ENCODE measurements at regions not wholly inside any gene's neighbourhood (a gene's known extent, or its start where the extent isn't known, plus 50 kb on each side); places are given as distances from the start of the nearest gene placed in this dataset.

- intact Hi-C loops (cut with micrococcal nuclease), result no loop called here
Observed at GRCh38 chr1:29860681-29861080, 624.4 kb downstream of the PTPRU start.

DNA sequence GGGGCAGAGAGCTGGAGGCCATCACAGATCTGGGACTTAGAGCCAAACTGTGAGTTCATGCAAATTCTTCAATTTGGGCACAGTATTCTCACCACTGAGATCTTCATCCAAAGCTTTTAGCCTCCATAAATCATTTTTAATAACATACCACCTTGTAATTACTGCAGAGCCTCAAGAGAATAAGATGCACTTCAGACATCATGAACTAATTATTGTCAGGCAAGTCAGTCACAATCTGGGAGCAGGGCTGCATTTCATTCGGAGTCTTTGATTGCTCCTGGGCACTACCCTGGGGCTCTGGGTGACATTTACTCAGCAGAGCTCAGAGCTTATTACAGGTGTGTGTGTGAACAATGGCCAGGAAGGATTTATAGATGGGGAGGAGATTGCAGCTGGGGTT lies 623.7 kb downstream of the PTPRU start:
- intact Hi-C loops (cut with micrococcal nuclease), result no loop called here

DNA sequence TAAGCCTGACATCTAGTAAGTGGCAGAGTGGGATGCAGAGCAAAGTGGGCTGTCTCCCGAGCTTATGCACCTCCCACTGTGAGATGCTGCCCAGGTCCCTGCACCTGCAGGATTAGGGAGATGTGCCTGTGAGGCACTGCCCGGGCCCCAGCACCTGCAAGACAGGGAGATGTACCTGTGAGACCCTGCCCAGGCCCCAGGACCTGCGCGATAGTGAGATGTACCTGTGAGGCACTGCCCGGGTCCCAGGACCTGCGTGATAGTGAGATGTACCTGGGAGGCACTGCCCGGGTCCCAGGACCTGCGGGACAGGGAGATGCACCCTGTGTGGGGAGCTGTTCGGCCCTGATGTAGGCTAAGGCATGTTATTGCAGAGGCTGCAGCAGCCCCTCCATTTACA lies 622.8 kb downstream of the PTPRU start:
- intact Hi-C loops (cut with micrococcal nuclease), result no loop called here

DNA sequence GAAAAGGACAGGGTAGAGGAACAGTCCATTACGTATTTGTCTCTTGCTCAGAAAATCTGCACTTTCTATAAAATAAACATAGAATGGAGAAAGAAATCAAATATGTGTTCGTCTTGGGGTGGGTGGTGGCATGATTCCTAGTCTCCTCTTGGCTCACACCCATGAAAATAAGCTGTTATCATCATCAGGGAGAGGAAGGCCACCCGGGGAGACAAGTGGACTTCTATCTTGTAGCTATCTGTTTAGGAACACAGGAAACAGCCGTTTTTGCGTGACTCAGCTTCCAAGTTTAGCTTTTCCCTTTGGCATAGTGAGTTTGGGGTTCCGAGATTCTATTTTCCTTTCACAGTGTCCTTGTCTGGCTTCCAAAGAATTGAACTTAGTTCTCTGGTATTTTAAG lies 622.3 kb downstream of the PTPRU start:
- intact Hi-C loops (cut with micrococcal nuclease), result no loop called here

DNA sequence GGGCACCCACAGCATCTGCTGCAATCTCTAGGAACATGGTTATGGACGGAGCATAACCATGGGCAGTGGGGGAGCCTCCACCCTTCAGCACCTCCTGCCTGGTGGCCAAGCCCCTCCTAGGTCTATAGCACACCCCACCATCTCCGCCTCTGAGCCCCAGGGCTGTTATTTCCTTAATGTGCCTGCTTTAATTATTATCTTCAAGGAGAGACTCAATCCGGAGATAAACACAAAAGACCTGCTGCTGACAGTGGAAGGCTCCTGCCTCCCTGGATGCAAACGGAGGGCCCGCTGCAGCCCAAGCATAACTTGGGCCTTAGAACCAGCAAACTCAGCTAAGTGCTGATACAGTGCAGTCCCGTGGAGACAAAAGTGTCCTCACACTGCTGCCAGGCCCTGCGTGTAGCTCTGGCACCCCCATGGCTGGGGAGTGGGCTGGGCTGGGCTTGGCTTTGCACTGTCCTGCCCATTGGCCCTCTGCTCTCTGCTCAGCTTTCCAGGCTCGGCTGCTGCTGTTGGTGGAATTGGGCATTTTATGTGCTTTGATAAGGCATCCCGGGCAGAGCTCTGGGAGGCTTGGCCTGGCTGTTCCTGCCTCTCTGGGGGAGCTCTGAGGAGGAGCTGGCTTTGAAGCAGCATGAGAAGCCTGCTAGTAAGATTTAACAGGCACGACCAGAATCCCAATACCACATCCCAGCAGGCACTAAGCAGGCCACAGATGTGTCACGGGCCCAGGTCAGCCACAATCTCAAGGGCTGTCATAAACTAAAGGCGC lies 620.2 kb downstream of the PTPRU start:
- intact Hi-C loops (cut with micrococcal nuclease), result no loop called here

- intact Hi-C loops (cut with micrococcal nuclease), result no loop called here
Observed at GRCh38 chr1:29855561-29856160, 619.3 kb downstream of the PTPRU start.

- intact Hi-C loops (cut with micrococcal nuclease), result no loop called here
Observed at GRCh38 chr1:29854700-29855276, 618.5 kb downstream of the PTPRU start.

- intact Hi-C loops (cut with micrococcal nuclease), result no loop called here
Observed at GRCh38 chr1:29853716-29854330, 617.5 kb downstream of the PTPRU start.

DNA sequence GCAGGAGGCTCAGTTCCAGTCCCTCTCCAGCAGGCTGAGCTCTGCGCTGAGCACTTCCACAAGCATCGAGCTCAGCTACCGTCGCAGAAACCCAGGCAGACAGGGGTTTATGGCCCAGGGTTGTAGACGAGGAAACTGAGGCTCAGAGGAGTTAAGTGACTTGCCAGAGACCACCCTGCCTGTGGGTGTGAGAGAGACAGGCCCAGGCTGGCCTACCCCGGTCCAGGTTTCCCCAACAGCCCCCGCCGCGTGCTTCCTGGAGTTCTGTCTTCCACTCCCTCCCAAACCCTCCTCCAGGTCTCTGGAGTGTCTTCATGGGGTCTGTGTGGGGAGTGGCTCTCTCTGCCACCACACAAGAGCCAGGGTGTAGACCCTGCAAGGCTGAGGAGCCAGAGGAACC lies 615.9 kb downstream of the PTPRU start:
- intact Hi-C loops (cut with micrococcal nuclease), result no loop called here

DNA sequence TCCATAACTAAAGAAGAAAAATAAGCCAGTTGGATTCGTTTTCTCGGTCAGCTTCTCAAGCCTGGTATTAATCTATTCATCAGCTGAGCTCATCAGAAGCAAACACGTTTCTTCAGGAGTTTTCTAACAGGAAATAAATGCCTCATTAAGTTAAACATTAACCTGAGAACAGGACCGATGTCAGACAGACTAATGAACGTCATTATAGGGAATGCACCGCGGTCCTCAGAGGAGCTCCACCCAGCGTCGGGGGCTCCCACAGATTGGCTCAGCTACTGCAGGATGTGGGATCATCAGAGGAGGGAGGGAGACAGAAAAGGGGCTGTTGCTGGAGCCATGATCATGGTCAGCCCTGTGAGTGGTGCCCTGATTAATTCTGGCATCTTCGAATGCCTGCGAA lies 615.4 kb downstream of the PTPRU start:
- intact Hi-C loops (cut with micrococcal nuclease), result no loop called here

DNA sequence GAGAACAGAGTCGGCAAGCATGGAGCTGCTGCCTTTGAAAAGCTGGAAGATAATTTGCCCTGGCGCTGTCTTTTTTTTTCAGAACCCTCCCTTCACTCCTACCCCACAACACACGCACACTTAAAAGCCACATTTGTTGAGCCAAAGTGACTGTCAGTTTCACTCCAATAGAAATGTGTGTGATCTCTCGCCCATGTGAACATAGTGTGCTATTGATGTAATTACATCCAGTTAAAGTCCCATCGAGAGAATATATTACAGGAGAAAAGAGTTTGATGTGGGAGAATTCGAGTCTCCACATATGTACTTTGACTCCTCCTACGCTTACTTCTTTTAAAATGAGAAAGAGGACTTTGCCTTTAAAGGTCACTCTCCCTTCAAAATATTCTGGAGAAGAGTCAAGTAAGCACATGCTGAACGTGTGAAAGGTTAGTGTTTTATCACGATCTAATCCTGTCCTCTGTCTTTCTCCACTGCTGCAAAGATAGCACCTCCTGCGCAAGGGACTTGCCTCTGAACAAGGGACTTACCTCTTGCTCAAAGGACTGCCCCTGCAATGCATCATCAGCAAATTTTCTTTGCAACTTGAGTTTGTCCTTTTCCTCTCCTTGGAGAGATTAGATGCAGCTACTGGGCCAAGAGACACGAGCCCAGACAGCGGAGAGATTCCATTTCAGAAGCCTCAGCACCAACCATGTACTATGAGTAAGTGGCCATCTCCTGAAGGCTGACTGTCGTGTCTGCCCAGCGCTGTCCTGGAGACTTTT lies 613.9 kb downstream of the PTPRU start:
- intact Hi-C loops (cut with micrococcal nuclease), result no loop called here

GRCh38 chr1:29849038-29849750 lies 612.9 kb downstream of the PTPRU start:
- intact Hi-C loops (cut with micrococcal nuclease), result no loop called here

DNA sequence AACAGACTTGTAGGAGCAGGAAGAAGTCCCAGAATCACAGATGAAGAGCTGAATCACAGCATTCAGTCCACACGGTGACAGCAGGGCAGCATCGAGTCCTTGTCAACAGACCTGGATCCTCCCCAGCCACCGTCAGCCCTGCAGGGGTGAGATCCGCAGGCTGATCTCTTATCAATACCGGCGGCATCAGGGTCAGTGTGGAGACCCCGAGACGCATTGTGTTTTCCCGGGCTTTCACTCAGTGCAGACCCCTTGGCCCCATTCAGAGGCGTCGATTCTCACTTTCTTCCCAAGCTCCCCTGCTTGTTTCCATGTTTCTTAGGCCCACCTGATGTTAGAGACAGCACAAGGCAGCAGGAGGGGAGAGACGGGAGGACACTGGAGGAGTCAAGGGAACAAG lies 609.6 kb downstream of the PTPRU start:
- intact Hi-C loops (cut with micrococcal nuclease), result no loop called here

DNA sequence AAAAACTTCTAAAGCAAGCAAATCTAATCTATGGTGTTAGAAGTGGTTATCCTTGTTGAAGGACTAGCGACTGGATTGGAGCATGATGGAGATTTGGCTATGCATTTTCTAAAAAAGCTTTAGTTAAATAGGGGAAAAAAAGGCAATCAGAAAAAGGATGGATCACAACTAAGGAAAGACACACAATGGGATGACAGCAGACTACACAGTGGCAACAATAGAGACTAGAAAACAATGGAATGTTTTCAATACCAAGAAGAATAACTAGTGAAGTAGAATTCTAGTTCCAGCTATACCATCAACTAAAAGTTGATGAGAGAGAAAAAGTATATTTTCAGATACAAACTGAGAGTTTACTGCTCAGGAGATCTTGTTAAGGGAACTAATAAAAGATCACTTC lies 605.8 kb downstream of the PTPRU start:
- intact Hi-C loops (cut with micrococcal nuclease), result no loop called here

DNA sequence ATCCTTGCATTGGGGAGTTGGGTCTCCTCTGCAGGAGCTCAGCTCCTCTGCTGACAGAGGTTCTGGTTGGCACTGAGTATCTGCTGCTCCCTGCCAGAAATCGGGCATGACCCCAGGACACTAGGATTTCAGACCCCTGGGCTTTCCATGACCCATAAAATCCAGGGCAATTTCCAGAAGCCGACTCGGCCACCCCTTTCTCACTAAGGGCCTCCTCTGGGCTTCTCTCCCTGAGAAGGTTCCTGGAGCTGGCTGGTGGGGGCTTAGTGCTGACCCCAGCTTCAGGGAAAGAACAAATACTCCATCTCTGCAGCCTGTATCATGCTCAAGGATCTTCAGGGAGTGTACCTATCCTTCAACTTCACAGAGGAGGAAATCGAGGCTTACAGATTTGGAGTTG lies 603.4 kb downstream of the PTPRU start:
- intact Hi-C loops (cut with micrococcal nuclease), result no loop called here

GRCh38 chr1:29838738-29839320 lies 602.5 kb downstream of the PTPRU start:
- intact Hi-C loops (cut with micrococcal nuclease), result no loop called here

- intact Hi-C loops (cut with micrococcal nuclease), result no loop called here
Observed at GRCh38 chr1:29836651-29837646, 600.6 kb downstream of the PTPRU start.

GRCh38 chr1:29835874-29836273 lies 599.6 kb downstream of the PTPRU start:
- intact Hi-C loops (cut with micrococcal nuclease), result no loop called here

- intact Hi-C loops (cut with micrococcal nuclease), result no loop called here
Observed at GRCh38 chr1:29835406-29835805, 599.1 kb downstream of the PTPRU start.

All from T-helper 2 cell treated with Interferon-gamma antibody and Interleukin-4, amounts not matched to agents 100 ng/mL and 5 ng/mL, for 36 hours (primary cell).